Brain pericyte (primary cell): ENCODE measurements at regions not wholly inside any gene's neighbourhood (a gene's known extent, or its start where the extent isn't known, plus 50 kb on each side); places are given as distances from the start of the nearest gene placed in this dataset.

Source experiments
- DNase-seq: peaks from one replicate; pipeline ENCODE4 v3.0.0-alpha.2; 2012; ENCODE audit warnings: low read depth, low spot score

GRCh38 chr2:239765076-239765845 lies 259.9 kb downstream of the NDUFA10 start:
- no peak for DNase-seq

- DNase-seq = no peak
Observed at GRCh38 chr2:239763433-239764097, 261.6 kb downstream of the NDUFA10 start.

DNA sequence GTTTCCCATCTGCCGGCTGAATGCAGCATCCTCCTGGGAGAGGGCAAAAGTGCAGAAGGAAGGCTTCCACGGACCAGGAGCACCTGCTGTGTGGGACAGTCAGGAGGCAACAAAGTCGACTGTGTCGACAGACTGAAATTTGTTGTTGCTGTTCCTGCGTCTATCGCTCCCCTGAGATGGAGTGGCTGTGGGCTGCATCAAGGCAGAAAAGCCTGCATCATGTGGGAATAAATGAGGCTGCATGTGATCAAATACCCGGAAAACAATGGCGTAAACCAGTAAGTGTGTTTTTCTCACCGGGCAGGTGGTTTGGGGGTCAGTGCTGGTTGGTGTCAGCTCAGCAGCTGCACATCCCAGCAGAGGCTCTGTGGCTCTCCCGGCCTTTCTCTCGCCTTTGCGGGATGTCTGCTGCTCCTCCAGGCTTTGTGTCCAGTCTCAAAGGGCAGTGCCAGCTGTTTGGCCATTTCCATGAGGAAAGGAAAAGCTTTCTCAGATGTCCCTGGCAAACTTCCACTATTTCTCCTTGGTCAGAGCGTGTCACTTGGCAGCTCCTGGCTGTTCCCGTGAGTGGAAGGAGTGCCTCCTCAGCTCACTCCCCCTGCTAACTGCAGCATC lies 262.4 kb downstream of the NDUFA10 start:
- no peak for DNase-seq

GRCh38 chr2:239762106-239762505 lies 263.0 kb downstream of the NDUFA10 start:
- DNase-seq = no peak

- DNase-seq = no peak
Observed at GRCh38 chr2:239760596-239760995, 264.5 kb downstream of the NDUFA10 start.

DNA sequence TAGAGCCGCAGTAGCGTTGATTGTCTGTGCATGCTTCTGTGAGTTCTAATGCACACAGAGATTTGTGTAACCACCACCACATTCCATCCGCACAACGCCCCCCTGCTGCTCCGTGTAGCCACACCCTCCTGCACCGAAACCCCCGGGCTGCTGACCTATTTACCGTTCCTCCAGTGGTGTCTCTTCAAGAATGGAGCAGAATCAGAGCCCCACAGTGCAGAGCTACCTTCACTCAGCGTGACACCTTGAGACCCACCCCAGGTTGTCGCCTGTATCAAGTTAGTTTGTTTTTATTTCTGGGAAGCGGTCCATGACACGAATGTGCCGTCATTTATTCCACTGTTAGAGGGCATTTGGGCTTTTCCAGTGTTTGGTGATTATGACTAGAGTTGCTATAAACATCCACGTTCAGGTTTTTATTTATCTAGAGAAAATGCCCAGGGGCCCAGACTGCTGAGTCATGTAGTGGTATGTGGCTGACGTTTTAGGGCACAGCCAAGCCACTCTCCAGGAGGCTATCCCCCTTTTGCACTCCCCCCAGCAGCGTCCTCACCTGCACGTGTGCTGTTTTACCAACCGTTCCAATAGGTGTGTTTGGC lies 266.8 kb downstream of the NDUFA10 start:
- DNase-seq = no peak

- no peak for DNase-seq
Observed at GRCh38 chr2:239756790-239757760, 268.1 kb downstream of the NDUFA10 start.

GRCh38 chr2:239756031-239756789 lies 268.9 kb downstream of the NDUFA10 start:
- DNase-seq = no peak

- no peak for DNase-seq
Observed at GRCh38 chr2:239753401-239753837, 271.7 kb downstream of the NDUFA10 start.

- DNase-seq = no peak
Observed at GRCh38 chr2:239752951-239753350, 272.2 kb downstream of the NDUFA10 start.

DNA sequence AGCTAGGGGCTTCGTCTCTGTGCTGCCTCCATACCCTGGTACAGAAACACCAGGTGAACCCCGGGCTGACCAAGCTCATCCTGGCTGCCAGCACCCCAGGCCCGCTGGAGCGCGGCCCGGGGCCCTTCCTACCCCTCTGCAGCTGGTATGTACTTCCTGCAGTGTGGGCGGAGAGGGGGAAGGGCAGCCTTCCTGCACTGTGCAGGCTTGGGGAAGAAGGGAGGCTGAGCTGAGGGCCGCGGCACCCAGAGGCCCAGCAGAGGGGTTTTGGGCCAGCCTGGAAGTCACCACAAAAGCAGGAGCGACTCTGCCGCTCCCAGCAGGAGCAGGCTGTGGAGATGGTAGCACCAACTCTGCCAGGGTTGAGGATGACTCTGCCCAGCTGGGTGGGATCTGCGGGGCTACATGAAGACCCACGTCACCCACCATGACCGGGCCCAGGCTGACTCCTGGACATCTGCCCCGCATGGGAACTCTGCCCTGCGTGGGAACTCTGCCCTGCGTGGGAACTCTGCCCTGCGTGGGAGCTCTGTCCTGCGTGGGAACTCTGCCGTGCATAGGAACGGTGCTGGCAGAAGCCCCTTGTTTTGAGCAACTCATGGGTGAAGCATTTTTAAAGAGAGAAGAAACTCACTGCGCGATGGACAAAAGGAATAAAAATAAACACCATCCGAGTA lies 273.3 kb downstream of the NDUFA10 start:
- no peak for DNase-seq

- DNase-seq = no peak
Observed at GRCh38 chr2:239750929-239751678, 274.0 kb downstream of the NDUFA10 start.

GRCh38 chr2:239750045-239750835 lies 274.9 kb downstream of the NDUFA10 start:
- no peak for DNase-seq

DNA sequence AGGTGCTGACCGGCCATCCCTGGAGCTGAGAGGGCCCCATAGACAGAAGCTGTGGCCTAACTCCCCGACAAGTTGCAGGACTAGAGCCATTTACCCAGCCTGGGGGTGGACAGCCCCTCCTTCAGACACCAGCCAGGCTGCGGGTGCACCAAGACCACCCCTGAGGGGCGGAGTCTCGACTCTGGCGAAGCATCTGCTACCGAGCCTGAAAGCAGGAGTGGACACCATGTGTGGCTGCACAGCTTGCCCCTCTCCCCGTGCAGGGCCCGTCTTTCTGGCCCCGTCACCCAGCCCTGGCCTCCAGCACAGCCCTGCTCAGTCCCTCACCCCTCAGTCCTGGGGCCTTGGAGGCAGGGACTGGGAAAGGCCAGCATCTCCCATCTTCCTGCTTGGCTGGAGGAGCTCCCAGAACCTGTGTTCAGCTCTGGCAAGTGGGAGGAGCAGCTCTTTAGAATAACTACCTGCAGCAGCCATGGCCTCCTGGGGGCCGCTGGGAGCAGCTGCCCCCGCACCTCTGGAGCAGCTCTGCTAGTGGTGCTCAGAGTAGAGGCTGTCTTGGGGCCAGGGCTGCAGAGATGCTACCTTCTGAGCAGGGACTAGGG lies 275.8 kb downstream of the NDUFA10 start:
- no peak for DNase-seq

DNA sequence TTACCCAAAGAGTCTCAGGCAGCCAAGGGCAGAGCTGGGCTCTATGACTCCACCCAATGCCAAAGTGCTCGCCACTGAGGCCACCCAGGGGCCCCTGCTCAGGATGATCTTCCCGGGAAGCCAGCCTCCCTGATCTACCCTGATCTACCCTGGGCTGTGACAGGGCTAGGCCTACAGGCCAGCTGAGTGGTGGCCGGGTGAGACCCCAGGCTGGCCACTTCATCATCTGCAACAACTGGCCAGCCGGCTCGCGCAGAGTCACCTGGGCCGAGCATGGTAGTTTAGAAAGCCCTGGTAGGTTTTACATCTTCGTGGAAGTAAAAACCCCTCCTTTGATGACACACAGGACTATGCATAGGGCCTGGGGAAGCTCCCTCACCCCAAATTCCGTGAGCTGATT lies 276.3 kb downstream of the NDUFA10 start:
- DNase-seq = no peak

- DNase-seq = no peak
Observed at GRCh38 chr2:239747771-239748170, 277.4 kb downstream of the NDUFA10 start.

DNA sequence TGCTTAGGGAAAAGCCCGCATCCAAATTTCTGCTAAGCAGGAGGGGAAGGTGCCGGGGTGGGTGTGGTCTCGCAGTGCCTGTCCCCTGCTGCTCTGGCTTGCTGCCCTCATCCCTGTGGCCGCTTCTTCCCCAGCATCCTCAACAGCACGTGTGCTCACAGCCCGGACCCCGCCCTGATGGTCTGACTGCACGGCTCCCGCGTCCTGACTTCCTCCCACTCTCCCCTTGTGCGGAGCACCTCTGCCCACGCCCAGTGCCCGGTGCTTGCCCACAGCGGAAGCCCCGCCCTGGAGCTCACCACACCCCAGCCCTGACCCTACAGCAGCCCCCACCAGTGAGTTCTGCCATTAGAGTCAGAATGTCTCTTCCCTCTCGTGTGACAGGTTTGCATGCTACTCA lies 277.9 kb downstream of the NDUFA10 start:
- no peak for DNase-seq
